MG63 (cell line): ENCODE measurements at regions not wholly inside any gene's neighbourhood (a gene's known extent, or its start where the extent isn't known, plus 50 kb on each side); places are given as distances from the start of the nearest gene placed in this dataset.
A peak's percentile ranks its signal among the peaks of the same experiment; 100 is the strongest.
"Not testable (repeated sequence)": the region's sequence is repeated elsewhere in the genome, so short reads cannot be mapped to it uniquely, and the experiment has no call there.

ENCODE experiments used
- DNase-seq: peaks from one replicate; pipeline ENCODE4 v3.0.0-alpha.2; 2020
- H3K27me3 ChIP-seq: fragments of 250-450 bp; sonication (Bioruptor Pico); 2 replicates; pipeline ENCODE4 v1.5.1; 2020; ENCODE audit warnings: mild to moderate bottlenecking, moderate library complexity
- H3K36me3 ChIP-seq: fragments of 250-450 bp; sonication (Bioruptor Pico); 2 replicates; pipeline ENCODE4 v1.5.1; 2020; ENCODE audit warnings: mild to moderate bottlenecking, moderate library complexity
- H3K4me3 ChIP-seq: fragments of 250-450 bp; sonication (Bioruptor Pico); 2 replicates; pipeline ENCODE4 v1.5.1; 2020; ENCODE audit warnings: mild to moderate bottlenecking, moderate library complexity
- H3K9me3 ChIP-seq: fragments of 250-450 bp; sonication (Bioruptor Pico); 2 replicates; pipeline ENCODE4 v1.5.1; 2020; ENCODE audit warnings: mild to moderate bottlenecking, moderate library complexity

DNA sequence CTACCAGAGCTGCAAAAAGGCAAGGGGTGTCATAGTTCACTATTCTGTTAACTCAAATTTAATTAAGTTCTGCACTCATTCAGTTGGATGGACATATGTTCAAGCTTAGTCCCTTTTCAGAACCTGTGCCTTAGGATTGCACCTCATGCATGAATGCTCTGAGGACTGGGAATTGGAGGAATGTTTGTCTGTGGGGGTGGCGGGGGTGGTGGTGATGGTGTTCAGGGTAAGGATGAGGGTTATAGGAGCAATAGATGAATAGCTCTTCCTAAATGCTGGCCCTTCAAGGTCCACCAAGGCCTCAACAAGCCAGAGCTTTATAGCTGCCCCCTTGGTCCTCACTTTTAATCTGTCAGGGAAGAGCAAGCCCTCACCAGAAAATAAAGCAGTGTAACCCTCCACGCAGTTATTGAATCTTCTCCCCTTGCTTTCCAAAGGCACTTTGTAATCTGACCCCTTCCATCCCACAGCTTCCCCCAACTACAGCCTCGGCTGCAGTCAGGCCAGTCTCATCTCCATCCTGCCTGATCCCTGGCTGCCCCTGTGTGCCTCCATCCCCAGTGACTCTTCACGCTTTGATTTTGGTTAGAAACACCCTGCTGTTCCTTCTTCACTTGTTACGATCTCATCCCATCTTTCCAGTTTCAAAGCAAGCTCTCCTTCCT, 221.6 kb upstream of the LMCD1 start:
- H3K27me3 ChIP-seq = no peaks in the 10 kb centered on the region
- no peaks in the 10 kb centered on the region for H3K9me3 ChIP-seq
- no peak overlapping the region for H3K4me3 ChIP-seq
- H3K36me3 ChIP-seq = no peaks in the 10 kb centered on the region
- DNase-seq = no peak

GRCh38 chr3:8282541-8283165, 219.0 kb upstream of the LMCD1 start:
- H3K36me3 ChIP-seq = no peaks in the 10 kb centered on the region
- DNase-seq = no peak

GRCh38 chr3:8283193-8283592, 218.4 kb upstream of the LMCD1 start:
- H3K9me3 ChIP-seq = no peaks in the 10 kb centered on the region
- H3K27me3 ChIP-seq = no peaks in the 10 kb centered on the region
- H3K36me3 ChIP-seq = no peaks in the 10 kb centered on the region
- no peak for DNase-seq
- no peak overlapping the region for H3K4me3 ChIP-seq

More at GRCh38 chr3:8282541-8283165, 219.0 kb upstream of the LMCD1 start:
- H3K27me3 ChIP-seq = no peaks in the 10 kb centered on the region
- no peaks in the 10 kb centered on the region for H3K9me3 ChIP-seq
- H3K4me3 ChIP-seq = no peak overlapping the region

- Histone ChIP-seq H3K36me3 (no peaks in the 10 kb centered on the region), H3K9me3 (no peaks in the 10 kb centered on the region), H3K4me3 (no peak overlapping the region), H3K27me3 (no peaks in the 10 kb centered on the region)
- DNase-seq = no peak
Observed at GRCh38 chr3:8286086-8286485, 215.5 kb upstream of the LMCD1 start.

DNA sequence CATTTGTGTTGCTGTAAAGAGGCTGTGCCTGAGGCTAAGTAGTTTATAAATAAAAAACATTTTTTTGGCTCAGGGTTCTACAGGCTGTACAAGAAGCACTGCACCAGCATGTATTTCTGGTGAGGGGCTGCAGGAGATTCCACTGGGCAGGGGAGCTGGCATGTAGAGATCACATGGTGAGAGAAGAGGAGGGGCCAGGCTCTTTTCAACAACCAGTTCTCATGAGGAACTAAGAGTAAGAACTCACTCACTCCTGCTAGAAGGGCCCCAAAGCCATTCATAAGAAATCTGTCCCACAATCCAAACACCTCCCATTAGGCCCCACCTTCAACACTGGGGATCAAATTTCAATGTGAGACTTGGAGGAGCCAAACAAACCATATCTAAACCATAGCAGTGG, 214.9 kb upstream of the LMCD1 start:
- no peaks in the 10 kb centered on the region for H3K9me3 ChIP-seq
- H3K27me3 ChIP-seq = no peaks in the 10 kb centered on the region
- no peak overlapping the region for H3K4me3 ChIP-seq
- DNase-seq = no peak
- H3K36me3 ChIP-seq = no peaks in the 10 kb centered on the region

DNA sequence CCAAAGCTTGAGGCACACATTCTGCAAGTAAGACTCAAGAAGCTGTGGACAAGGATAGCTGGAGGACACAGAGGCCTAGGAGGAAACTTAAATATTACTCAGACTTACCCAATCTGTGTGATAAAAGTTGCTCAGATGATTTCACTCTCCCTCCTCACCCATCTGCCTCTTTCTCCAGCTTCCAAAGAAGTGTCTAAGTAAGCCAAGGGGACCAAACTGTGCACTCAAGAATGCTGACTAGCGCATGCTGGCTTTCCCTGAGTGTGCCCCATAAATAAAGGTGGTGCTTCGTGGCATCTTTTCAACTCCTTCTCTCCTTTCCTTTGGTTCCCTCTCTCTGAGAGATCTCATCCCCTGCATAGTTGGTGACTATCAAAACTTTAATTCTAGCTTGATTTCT, 211.0 kb upstream of the LMCD1 start:
- Histone ChIP-seq H3K36me3 (no peaks in the 10 kb centered on the region), H3K9me3 (no peaks in the 10 kb centered on the region), H3K27me3 (no peaks in the 10 kb centered on the region), H3K4me3 (no peak overlapping the region)
- DNase-seq = no peak

- H3K36me3 ChIP-seq = no peaks in the 10 kb centered on the region
- H3K27me3 ChIP-seq = no peaks in the 10 kb centered on the region
- no peak for DNase-seq
- H3K4me3 ChIP-seq = no peak overlapping the region
- H3K9me3 ChIP-seq = no peaks in the 10 kb centered on the region
Observed at GRCh38 chr3:8296461-8296860, 205.2 kb upstream of the LMCD1 start.

DNA sequence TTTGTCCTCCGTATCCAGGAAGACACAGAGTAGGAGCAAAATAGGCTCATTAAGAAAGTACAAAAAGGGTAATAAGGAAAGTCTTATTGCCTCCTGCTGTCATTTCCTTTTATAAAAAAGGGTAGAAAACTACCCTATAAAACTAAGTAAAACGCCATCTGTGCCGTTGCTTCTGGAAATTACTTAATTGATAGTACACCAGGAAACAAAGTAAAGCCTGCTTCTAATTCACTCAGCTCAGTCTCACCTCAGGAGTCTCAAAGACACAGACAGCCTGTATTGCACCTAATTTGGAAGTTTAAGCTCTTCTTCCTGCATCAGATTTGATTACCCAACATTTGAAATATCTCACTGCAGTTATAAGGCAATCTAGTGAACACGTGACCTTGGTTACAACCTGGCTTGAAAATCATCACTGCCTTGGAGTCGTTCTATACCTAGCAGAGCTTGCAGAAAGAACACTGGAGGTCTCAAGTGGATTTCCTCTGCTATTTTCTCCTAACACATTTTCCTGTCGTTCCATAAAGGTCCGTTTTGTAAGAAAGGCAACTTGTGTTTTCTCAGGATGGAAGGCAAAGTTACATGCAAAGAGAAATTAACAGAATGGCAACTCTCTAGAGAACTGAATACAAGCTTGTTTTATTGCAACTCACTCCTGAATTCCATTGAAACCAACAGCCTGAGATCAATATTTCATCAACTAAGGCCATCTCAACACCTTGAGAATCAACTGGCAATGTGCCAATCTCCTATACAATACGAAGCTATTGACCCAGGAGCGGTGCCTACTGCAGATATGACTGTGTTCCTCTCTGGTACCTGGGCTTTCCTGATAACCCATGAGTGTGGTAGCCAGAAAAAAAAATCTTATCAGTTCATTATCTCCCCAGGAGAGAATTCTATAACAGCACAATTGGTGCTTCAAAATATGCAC, 203.3 kb upstream of the LMCD1 start:
- Histone ChIP-seq H3K36me3 (no peaks in the 10 kb centered on the region), H3K27me3 (no peaks in the 10 kb centered on the region), H3K9me3 (no peaks in the 10 kb centered on the region), H3K4me3 (no peak overlapping the region)
- no peak for DNase-seq

GRCh38 chr3:8301977-8302735, 199.5 kb upstream of the LMCD1 start:
- no peaks in the 10 kb centered on the region for H3K27me3 ChIP-seq
- H3K9me3 ChIP-seq = no peaks in the 10 kb centered on the region
- DNase-seq = no peak
- no peaks in the 10 kb centered on the region for H3K36me3 ChIP-seq
- H3K4me3 ChIP-seq = no peak overlapping the region

- DNase-seq = peak; percentile 24
- Histone ChIP-seq H3K36me3 (no peaks in the 10 kb centered on the region), H3K9me3 (no peaks in the 10 kb centered on the region), H3K27me3 (no peaks in the 10 kb centered on the region), H3K4me3 (no peak overlapping the region)
Observed at GRCh38 chr3:8303466-8303865, 198.2 kb upstream of the LMCD1 start.

- no peaks in the 10 kb centered on the region for H3K9me3 ChIP-seq
- DNase-seq = no peak
Observed at GRCh38 chr3:8305371-8305770, 196.3 kb upstream of the LMCD1 start.

GRCh38 chr3:8307545-8308110, 194.0 kb upstream of the LMCD1 start:
- Histone ChIP-seq H3K4me3 (no peak overlapping the region), H3K36me3 (no peaks in the 10 kb centered on the region), H3K9me3 (no peaks in the 10 kb centered on the region), H3K27me3 (no peaks in the 10 kb centered on the region)
- DNase-seq = no peak

More at GRCh38 chr3:8305371-8305770, 196.3 kb upstream of the LMCD1 start:
- no peak overlapping the region for H3K4me3 ChIP-seq
- no peaks in the 10 kb centered on the region for H3K27me3 ChIP-seq
- H3K36me3 ChIP-seq = no peaks in the 10 kb centered on the region

DNA sequence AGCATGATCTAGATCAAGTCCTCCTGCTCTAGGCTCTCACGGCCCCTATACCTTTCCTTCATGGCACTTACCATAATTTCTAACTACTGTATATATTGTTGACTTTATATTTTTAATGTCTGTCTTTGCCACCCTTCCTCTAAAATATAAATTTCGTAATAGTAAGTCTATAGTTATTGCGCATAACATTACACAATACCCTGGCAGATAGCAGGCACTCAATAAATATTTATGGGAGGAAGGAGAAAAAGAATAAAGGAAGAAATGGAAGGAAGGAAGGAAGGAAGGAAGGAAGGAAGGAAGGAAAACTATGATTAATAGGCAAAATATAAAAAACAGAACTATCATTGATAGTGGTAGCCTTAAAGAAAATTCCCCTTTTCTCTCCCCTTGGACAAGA, 190.3 kb upstream of the LMCD1 start:
- H3K4me3 ChIP-seq = no peak overlapping the region
- no peak for DNase-seq
- H3K27me3 ChIP-seq = no peaks in the 10 kb centered on the region
- H3K36me3 ChIP-seq = no peaks in the 10 kb centered on the region
- H3K9me3 ChIP-seq = no peaks in the 10 kb centered on the region

DNA sequence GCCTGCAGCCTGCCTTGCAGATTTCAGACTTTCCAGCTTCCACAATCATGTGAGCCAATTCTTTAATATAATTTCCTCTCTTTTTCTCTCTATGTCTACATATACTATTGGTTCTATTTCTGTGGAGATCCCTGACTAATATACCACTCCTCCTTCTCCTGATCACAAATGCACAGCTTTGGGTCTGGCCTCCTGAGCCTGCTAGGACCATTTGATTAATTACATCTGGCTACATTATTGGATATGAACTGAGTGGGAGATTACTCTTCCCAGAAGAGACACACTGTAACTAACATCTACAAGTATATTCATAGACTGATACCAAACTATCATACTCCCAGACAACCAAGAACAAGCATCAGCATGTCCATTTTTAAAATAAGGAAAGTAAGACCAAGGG, 188.9 kb upstream of the LMCD1 start:
- no peaks in the 10 kb centered on the region for H3K36me3 ChIP-seq
- no peaks in the 10 kb centered on the region for H3K27me3 ChIP-seq
- no peak overlapping the region for H3K4me3 ChIP-seq
- no peaks in the 10 kb centered on the region for H3K9me3 ChIP-seq
- DNase-seq = no peak

DNA sequence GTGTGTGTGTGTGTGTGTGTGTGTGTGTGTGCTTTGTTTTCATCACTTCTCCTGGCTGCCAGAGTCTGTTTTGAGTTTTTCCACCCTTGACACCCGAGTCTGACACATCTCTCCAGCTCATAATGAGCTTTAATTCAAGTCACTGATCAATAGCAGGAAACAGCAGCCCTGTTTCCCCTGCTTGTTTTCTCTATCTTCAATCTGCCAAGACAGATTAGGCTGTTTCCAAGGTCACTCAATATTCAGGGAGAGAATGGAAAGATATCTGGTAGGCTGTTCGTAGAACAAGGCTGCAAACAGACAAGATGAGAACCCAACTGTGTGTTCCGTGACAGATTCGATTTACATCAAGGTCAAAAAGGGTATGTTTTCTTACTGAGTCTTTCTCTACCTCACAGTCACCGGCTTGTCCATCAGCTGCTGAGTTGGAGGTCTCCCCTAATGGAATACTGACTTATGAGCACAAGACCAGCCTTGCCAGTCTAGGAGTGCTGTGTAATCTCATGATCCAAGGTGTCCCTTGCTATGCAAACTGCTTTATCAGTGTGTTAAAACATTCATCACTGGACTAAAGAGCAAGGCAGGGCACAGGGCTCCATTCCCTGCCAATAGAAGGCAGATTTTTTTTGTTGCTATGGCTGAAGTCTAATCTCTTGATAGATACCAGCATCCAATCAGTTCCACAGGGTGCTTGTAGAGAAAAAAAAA, 187.9 kb upstream of the LMCD1 start:
- no peaks in the 10 kb centered on the region for H3K27me3 ChIP-seq
- H3K4me3 ChIP-seq = no peak overlapping the region
- no peaks in the 10 kb centered on the region for H3K36me3 ChIP-seq
- no peak for DNase-seq
- no peaks in the 10 kb centered on the region for H3K9me3 ChIP-seq

GRCh38 chr3:8315526-8315925, 186.1 kb upstream of the LMCD1 start:
- not testable (repeated sequence) for H3K36me3 ChIP-seq, H3K27me3 ChIP-seq, H3K9me3 ChIP-seq, H3K4me3 ChIP-seq
- DNase-seq = peak; percentile 15
